Trophoblast cell (in vitro differentiated cells and primary cell): ENCODE measurements at regions not wholly inside any gene's neighbourhood (a gene's known extent, or its start where the extent isn't known, plus 50 kb on each side); places are given as distances from the start of the nearest gene placed in this dataset.

Experiments used
- DNase-seq, 2 donors: peaks; one replicate each; pipeline ENCODE4 v3.0.0-alpha.2; 2016
- H2AFZ ChIP-seq: 2 replicates; pipeline ENCODE4 v1.6.1; 2013; ENCODE audit warnings: low read length, moderate library complexity, mild to moderate bottlenecking; ENCODE audit not compliant: insufficient read depth, poor library complexity
- H2AK5ac ChIP-seq: 2 replicates; pipeline ENCODE4 v1.6.1; 2013; ENCODE audit warnings: mild to moderate bottlenecking, low read length
- H2BK120ac ChIP-seq: 2 replicates; pipeline ENCODE4 v1.6.1; 2013; ENCODE audit warnings: low read length, mild to moderate bottlenecking, moderate library complexity; ENCODE audit not compliant: insufficient read depth, poor library complexity
- H2BK12ac ChIP-seq: 2 replicates; pipeline ENCODE4 v1.6.1; 2013; ENCODE audit warnings: mild to moderate bottlenecking, low read length, moderate library complexity
- H2BK5ac ChIP-seq: 2 replicates; pipeline ENCODE4 v1.6.1; 2013; ENCODE audit warnings: low read length, low read depth, moderate library complexity, mild to moderate bottlenecking; ENCODE audit not compliant: poor library complexity
- H3K14ac ChIP-seq: 2 replicates; pipeline ENCODE4 v1.6.1; 2013; ENCODE audit warnings: mild to moderate bottlenecking, low read length
- H3K18ac ChIP-seq: 2 replicates; pipeline ENCODE4 v1.6.1; 2013; ENCODE audit warnings: mild to moderate bottlenecking, low read length
- H3K23ac ChIP-seq: 2 replicates; pipeline ENCODE4 v1.6.1; 2013; ENCODE audit warnings: low read length
- H3K27ac ChIP-seq: 2 replicates; pipeline ENCODE4 v1.5.1; 2013; ENCODE audit warnings: low read depth, mild to moderate bottlenecking, inconsistent platforms, low read length, moderate library complexity
- H3K27me3 ChIP-seq: 2 replicates; pipeline ENCODE4 v1.6.1; 2013; ENCODE audit warnings: inconsistent platforms, mild to moderate bottlenecking, low read length, moderate library complexity; ENCODE audit not compliant: insufficient read depth
- H3K36me3 ChIP-seq, 2 experiments: 1 replicate in 1 of 2; 2 replicates in 1 of 2; pipeline ENCODE4 v1.6.1; 2013; ENCODE audit warnings: low read length in 2 of 2, mild to moderate bottlenecking in 2 of 2, moderate library complexity in 1 of 2; ENCODE audit not compliant: insufficient read depth in 2 of 2, control insufficient read depth in 1 of 2
- H3K4ac ChIP-seq: 2 replicates; pipeline ENCODE4 v1.6.1; 2013; ENCODE audit warnings: low read depth, mild to moderate bottlenecking, low read length, moderate library complexity
- H3K4me1 ChIP-seq, 2 experiments: 1 replicate in 1 of 2; 2 replicates in 1 of 2; pipeline ENCODE4 v1.6.1; 2013; ENCODE audit warnings: low read length in 2 of 2, mild to moderate bottlenecking in 2 of 2, moderate library complexity in 1 of 2; ENCODE audit not compliant: insufficient read depth in 2 of 2, control insufficient read depth in 1 of 2
- H3K4me2 ChIP-seq: 2 replicates; pipeline ENCODE4 v1.6.1; 2013; ENCODE audit warnings: inconsistent platforms, mild to moderate bottlenecking, low read length, moderate library complexity
- H3K4me3 ChIP-seq: 2 replicates; pipeline ENCODE4 v1.5.1; 2013; ENCODE audit warnings: mild to moderate bottlenecking, low read depth, low read length, inconsistent platforms
- H3K79me1 ChIP-seq: one replicate; pipeline ENCODE4 v1.6.1; 2013; ENCODE audit warnings: low read length
- H3K79me2 ChIP-seq: 2 replicates; pipeline ENCODE4 v1.6.1; 2013; ENCODE audit warnings: low read length, mild to moderate bottlenecking; ENCODE audit not compliant: control insufficient read depth, insufficient read depth, poor library complexity
- H3K9ac ChIP-seq: 2 replicates; pipeline ENCODE4 v1.6.1; 2013; ENCODE audit warnings: mild to moderate bottlenecking, low read length
- H3K9me3 ChIP-seq: 2 replicates; pipeline ENCODE4 v1.6.1; 2013; ENCODE audit warnings: low read depth, mild to moderate bottlenecking, control low read depth, inconsistent platforms, low read length; ENCODE audit not compliant: insufficient read depth
- H4K12ac ChIP-seq: 2 replicates; pipeline ENCODE4 v1.6.1; 2013; ENCODE audit warnings: low read depth, mild to moderate bottlenecking, low read length, moderate library complexity
- H4K8ac ChIP-seq: 2 replicates; pipeline ENCODE4 v1.6.1; 2013; ENCODE audit warnings: low read depth, mild to moderate bottlenecking, low read length, moderate library complexity
- H4K91ac ChIP-seq: one replicate; pipeline ENCODE4 v1.6.1; 2013; ENCODE audit warnings: low read depth, mild to moderate bottlenecking, low read length, moderate library complexity
- WGBS: extraction: QIAGEN DNeasy Blood & Tissue Kit; methylation state at CpG from one replicate; pipeline ENCODE4 v1.1.7; 2013; ENCODE audit warnings: missing lambda C conversion rate; ENCODE audit not compliant: insufficient read length, insufficient coverage; ENCODE audit errors: extremely low coverage; 5-methylcytosine and 5-hydroxymethylcytosine counted together

DNA sequence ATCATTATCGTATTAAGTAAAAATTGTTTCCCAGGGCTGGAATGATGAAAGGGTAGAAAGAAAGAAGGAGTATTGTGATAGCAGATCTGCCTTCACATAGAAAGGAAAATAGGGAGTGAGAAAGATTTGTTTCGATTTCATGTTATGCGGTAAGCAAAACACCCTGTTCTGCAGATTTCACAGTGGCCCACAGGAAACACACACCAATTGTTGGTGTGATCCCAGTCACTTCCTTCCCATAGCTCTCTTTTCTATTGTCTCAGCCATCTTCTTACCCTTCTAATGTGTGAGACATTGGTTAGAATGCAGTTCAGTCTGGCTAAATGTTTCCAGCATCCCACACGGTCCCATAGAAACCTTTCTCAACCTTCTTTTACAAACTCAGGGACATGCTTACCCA lies 2709.8 kb downstream of the PCDH7 start:
- no peaks in the 10 kb centered on the region for H3K36me3 ChIP-seq
- H3K14ac ChIP-seq, result no peak overlapping the region
- no peaks in the 10 kb centered on the region for H3K27me3 ChIP-seq
- H3K27ac ChIP-seq, result no peak overlapping the region
- no peaks in the 10 kb centered on the region for H3K79me2 ChIP-seq
- no peak overlapping the region for H3K4me2 ChIP-seq
- H4K12ac ChIP-seq, result no peak overlapping the region
- no peak overlapping the region for H3K23ac ChIP-seq
- WGBS, result no CpG with 5 or more reads among the region's 4 CpGs
- no peak overlapping the region for H3K4ac ChIP-seq
- no peak overlapping the region for H3K18ac ChIP-seq
- no peak for DNase-seq
- no peak overlapping the region for H2BK120ac ChIP-seq
- H4K8ac ChIP-seq, result no peak overlapping the region
- H2BK12ac ChIP-seq, result no peak overlapping the region
- H2AK5ac ChIP-seq, result no peak overlapping the region
- H3K9me3 ChIP-seq, result no peaks in the 10 kb centered on the region
- no peak overlapping the region for H3K4me3 ChIP-seq
- no peak overlapping the region for H2BK5ac ChIP-seq
- no peaks in the 10 kb centered on the region for H3K4me1 ChIP-seq
- no peak overlapping the region for H2AFZ ChIP-seq
- no peaks in the 10 kb centered on the region for H3K79me1 ChIP-seq
- no peak overlapping the region for H4K91ac ChIP-seq
- H3K9ac ChIP-seq, result no peak overlapping the region

DNA sequence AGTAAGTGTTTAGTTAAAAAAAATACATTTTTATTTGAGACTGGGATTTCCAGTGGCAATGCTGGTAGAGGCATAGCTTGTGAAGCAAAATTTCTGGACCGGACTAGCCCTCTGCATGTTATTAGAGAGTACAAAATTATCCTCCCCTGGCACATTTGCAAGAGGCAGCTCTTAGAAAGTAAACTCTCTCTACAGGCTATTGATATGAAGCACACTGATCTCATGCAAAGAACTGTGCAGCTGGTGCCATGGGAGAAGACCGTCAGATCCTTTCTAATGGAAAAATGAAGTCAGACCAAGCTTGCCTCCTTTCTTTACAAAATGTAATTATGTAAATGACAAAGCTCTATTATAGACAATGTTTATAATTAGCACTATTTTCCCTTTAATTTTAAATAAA lies 2717.2 kb downstream of the PCDH7 start:
- no peak overlapping the region for H4K12ac ChIP-seq
- no peak for DNase-seq
- no peak overlapping the region for H3K27ac ChIP-seq
- no peak overlapping the region for H2BK12ac ChIP-seq
- H3K36me3 ChIP-seq, result no peaks in the 10 kb centered on the region
- H3K79me1 ChIP-seq, result no peaks in the 10 kb centered on the region
- no peak overlapping the region for H2AFZ ChIP-seq
- H3K4me3 ChIP-seq, result no peak overlapping the region
- H3K18ac ChIP-seq, result no peak overlapping the region
- no peak overlapping the region for H3K14ac ChIP-seq
- no peaks in the 10 kb centered on the region for H3K27me3 ChIP-seq
- H3K4ac ChIP-seq, result no peak overlapping the region
- H3K79me2 ChIP-seq, result no peaks in the 10 kb centered on the region
- no peaks in the 10 kb centered on the region for H3K4me1 ChIP-seq
- H3K9ac ChIP-seq, result no peak overlapping the region
- H4K8ac ChIP-seq, result no peak overlapping the region
- WGBS, result no CpG with 5 or more reads among the region's 2 CpGs
- no peak overlapping the region for H4K91ac ChIP-seq
- no peak overlapping the region for H2BK120ac ChIP-seq
- no peak overlapping the region for H3K23ac ChIP-seq
- no peak overlapping the region for H3K4me2 ChIP-seq
- no peak overlapping the region for H2BK5ac ChIP-seq
- no peaks in the 10 kb centered on the region for H3K9me3 ChIP-seq
- H2AK5ac ChIP-seq, result no peak overlapping the region

- Histone ChIP-seq H3K4me2 (no peak overlapping the region), H2AK5ac (no peak overlapping the region)
Measured at GRCh38 chr4:33446953-33447352, 2726.8 kb downstream of the PCDH7 start.

DNA sequence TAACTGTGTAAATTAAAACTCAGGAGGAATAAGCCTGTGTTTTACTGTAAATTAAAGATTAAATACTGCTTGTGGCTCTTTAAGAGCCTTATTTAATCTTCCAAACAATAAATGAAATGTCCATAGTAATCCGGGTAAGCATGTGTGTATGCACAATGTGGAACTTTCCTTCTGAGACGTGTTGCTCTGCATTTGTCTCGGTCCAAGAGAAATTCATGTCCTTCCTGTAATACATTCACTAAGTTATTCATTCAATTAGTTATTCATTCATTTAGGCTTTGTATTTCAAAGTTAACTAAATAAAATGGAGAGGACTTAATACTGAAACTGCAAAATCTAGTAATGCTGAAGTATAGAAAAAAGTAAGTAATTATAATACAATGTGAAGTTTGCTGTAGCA lies 2728.8 kb downstream of the PCDH7 start:
- H3K23ac ChIP-seq, result no peak overlapping the region
- H2BK12ac ChIP-seq, result no peak overlapping the region
- no peaks in the 10 kb centered on the region for H3K79me1 ChIP-seq
- no peak overlapping the region for H4K91ac ChIP-seq
- no peak overlapping the region for H3K9ac ChIP-seq
- no peaks in the 10 kb centered on the region for H3K79me2 ChIP-seq
- no peaks in the 10 kb centered on the region for H3K36me3 ChIP-seq
- WGBS, result no CpG with 5 or more reads among the region's 3 CpGs
- H3K14ac ChIP-seq, result no peak overlapping the region
- H2BK120ac ChIP-seq, result no peak overlapping the region
- H2AK5ac ChIP-seq, result no peak overlapping the region
- no peak overlapping the region for H3K4me3 ChIP-seq
- no peaks in the 10 kb centered on the region for H3K9me3 ChIP-seq
- H3K4ac ChIP-seq, result no peak overlapping the region
- H2AFZ ChIP-seq, result no peak overlapping the region
- no peak overlapping the region for H3K18ac ChIP-seq
- H3K27ac ChIP-seq, result no peak overlapping the region
- no peaks in the 10 kb centered on the region for H3K27me3 ChIP-seq
- no peak overlapping the region for H2BK5ac ChIP-seq
- no peak overlapping the region for H4K12ac ChIP-seq
- H4K8ac ChIP-seq, result no peak overlapping the region
- no peaks in the 10 kb centered on the region for H3K4me1 ChIP-seq
- DNase-seq, result no peak
- no peak overlapping the region for H3K4me2 ChIP-seq

More at GRCh38 chr4:33446953-33447352, 2726.8 kb downstream of the PCDH7 start:
- Histone ChIP-seq H4K12ac (no peak overlapping the region), H3K27me3 (no peaks in the 10 kb centered on the region), H3K36me3 (no peaks in the 10 kb centered on the region), H3K18ac (no peak overlapping the region), H3K27ac (no peak overlapping the region), H3K23ac (no peak overlapping the region), H2BK120ac (no peak overlapping the region), H2AFZ (no peak overlapping the region), H3K14ac (no peak overlapping the region), H3K4me3 (no peak overlapping the region), H3K9me3 (no peaks in the 10 kb centered on the region), H4K91ac (no peak overlapping the region), H2BK5ac (no peak overlapping the region), H2BK12ac (no peak overlapping the region), H3K9ac (no peak overlapping the region), H3K4ac (no peak overlapping the region), H3K79me1 (no peaks in the 10 kb centered on the region), H3K79me2 (no peaks in the 10 kb centered on the region), H3K4me1 (no peaks in the 10 kb centered on the region), H4K8ac (no peak overlapping the region)
- no CpG with 5 or more reads among the region's 2 CpGs for WGBS
- no peak for DNase-seq
